Fibroblast of the aortic adventitia (primary cell): ENCODE measurements at regions not wholly inside any gene's neighbourhood (a gene's known extent, or its start where the extent isn't known, plus 50 kb on each side); places are given as distances from the start of the nearest gene placed in this dataset.

Source experiments
- DNase-seq: peaks from one replicate; pipeline ENCODE4 v3.0.0-alpha.2; 2010; ENCODE audit warnings: low read depth
- H3K4me3 ChIP-seq: 2 replicates; pipeline ENCODE4 v1.5.1; 2011; ENCODE audit warnings: low read depth, mild to moderate bottlenecking, control low read depth, low read length, moderate library complexity
- TF ChIP-seq, protein P1 (sequence below): IDR thresholded peaks from 2 replicates; pipeline ENCODE4 v1.5.1; 2011; ENCODE audit warnings: mild to moderate bottlenecking, low read length, control low read depth, inconsistent platforms; ENCODE audit not compliant: insufficient read depth

DNA sequence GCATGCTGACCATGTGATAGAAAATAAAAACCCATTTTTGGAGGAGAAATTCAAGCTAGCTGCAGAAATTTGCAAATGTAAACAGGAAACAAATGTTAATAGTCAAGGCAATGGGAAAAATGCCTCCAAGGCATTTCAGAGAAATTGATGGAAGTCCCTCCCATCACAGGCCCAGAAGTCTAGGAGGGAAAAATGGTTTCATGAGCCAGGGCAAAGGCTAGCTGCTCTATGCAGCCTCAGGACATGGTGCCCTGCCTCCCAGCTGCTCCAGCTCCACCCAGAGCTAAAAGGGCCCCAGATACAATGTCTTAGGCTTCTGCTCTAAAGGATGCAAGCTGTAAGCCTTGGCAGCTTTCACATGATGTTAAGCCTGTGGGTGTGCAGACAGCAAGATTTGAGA, 1419.4 kb upstream of the CELF4 start:
- H3K4me3 ChIP-seq, result no peak overlapping the region
- TF ChIP-seq, protein P1, sequence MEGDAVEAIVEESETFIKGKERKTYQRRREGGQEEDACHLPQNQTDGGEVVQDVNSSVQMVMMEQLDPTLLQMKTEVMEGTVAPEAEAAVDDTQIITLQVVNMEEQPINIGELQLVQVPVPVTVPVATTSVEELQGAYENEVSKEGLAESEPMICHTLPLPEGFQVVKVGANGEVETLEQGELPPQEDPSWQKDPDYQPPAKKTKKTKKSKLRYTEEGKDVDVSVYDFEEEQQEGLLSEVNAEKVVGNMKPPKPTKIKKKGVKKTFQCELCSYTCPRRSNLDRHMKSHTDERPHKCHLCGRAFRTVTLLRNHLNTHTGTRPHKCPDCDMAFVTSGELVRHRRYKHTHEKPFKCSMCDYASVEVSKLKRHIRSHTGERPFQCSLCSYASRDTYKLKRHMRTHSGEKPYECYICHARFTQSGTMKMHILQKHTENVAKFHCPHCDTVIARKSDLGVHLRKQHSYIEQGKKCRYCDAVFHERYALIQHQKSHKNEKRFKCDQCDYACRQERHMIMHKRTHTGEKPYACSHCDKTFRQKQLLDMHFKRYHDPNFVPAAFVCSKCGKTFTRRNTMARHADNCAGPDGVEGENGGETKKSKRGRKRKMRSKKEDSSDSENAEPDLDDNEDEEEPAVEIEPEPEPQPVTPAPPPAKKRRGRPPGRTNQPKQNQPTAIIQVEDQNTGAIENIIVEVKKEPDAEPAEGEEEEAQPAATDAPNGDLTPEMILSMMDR, result no peak
- no peak for DNase-seq

DNA sequence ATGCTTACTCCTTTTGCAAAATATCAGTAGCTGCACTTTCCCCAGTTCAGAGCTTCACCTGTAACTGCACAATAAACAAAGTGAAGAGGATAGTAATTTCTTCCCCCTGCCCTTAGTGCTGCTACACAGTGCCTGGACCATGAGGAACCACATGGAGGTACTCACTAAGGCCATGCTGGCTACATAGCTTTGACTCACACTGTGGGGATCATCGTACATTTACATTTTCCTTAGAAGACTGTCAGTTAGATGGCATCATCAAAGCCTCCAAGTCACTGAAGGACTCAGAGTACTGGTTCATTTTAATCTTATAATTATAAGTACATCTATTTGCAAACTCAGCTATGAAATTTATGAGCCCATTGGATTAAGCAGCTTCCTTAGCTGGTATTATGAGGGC, 1416.5 kb upstream of the CELF4 start:
- TF ChIP-seq, protein P1, result no peak

DNA sequence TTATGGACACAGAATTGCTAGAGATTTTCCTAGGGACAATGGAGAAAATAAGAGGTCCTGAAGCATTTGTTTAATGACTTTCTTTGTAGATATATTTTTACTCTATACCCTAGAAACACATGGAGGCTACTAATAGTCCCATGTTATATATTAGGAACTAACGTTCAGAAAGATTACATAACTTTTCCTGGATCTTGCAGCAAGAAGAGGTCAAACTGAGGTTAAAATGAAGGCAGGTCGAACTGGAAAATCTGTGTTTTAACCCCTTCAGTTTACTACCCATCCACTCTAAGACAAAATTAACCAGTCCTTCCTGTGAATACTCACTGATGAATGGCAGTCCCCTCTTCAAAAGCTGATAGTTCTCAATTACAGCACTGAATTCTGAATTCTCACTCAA, 1415.8 kb upstream of the CELF4 start:
- H3K4me3 ChIP-seq, result no peak overlapping the region
- no peak for DNase-seq
- TF ChIP-seq, protein P1, result no peak

More for the DNA sequence above, 1416.5 kb upstream of the CELF4 start:
- H3K4me3 ChIP-seq, result no peak overlapping the region
- no peak for DNase-seq

DNA sequence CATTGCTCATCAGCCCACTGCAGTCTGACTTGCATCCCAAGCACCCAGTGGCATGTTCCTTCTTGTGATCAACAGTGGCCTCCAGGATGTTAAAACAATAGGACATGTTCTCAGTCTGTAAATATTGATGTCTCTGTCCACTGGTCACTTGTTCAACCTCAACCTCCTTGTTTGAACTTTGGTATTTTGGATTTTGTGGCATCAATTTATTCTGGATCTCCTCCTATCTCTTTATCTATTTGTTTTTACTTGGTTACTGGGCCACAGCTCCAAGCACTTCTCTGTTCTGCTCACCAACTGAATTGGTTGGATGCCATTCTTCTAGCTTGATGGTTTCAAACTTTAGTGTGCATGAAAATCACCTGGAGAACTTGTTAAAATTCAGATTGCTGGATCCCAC, 1414.8 kb upstream of the CELF4 start:
- TF ChIP-seq, protein P1, result no peak
- no peak for DNase-seq
- H3K4me3 ChIP-seq, result no peak overlapping the region

DNA sequence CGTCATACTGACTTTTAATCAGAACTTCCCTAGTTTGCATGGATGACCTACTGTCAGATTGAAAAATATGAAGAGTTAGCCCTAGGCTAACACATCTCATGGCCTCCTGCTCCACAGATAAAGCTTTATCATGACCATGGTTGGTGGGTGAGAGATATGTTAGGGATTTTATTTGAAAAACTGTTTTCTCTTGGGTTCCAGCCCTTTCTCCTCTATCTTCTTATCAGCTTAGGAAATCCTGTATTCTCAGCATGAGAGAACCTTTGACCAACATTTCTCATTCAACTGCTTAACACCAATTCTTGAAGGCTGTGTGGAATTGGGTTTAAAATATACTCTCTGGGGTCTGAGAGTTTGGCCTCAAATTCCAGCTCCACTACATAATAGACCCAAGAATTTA, 1407.0 kb upstream of the CELF4 start:
- H3K4me3 ChIP-seq, result no peak overlapping the region
- TF ChIP-seq, protein P1, result no peak
- no peak for DNase-seq

DNA sequence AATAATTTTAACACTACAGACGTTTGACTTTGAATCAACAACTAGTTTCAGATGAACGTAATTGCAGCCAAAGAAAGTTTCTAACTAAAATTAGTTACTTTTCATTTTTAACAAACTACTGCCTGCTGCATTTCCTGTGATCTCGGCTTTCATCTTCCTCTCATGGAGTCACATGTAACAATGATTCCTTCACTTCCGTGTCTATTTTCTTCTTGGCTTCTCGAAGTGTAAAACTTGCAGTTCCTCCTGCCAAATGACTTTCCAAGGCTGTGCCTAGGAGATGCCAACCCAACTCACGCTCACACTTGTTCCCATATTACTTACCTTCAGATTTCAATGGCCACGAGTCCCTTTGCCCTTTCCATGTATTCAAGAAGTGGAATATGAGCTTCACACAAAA, 1406.3 kb upstream of the CELF4 start:
- H3K4me3 ChIP-seq, result no peak overlapping the region
- DNase-seq, result no peak
- TF ChIP-seq, protein P1, result no peak

DNA sequence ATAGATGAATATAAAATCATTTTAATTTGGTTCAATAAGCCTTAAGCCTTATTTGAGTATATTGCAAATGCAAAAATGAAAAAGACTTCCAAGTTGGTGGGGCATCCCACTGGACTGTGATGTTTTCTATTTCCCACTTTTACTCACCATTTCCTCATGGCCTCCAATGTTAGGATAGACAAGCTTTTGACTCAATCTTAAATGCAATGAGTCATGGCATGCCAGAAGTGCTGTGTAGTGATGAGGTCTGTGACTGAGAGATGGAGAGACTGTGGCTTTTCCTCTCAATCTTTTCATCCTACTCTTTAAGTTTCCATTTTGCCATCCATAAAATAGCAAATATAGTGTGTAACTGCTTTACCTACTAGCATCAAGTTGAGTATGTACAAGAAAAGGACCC, 1401.2 kb upstream of the CELF4 start:
- TF ChIP-seq, protein P1, result no peak
- no peak overlapping the region for H3K4me3 ChIP-seq
- DNase-seq, result no peak
